ENCODE measurements at regions not wholly inside any gene's neighbourhood (a gene's known extent, or its start where the extent isn't known, plus 50 kb on each side); places are given as distances from the start of the nearest gene placed in this dataset.

- intact Hi-C loops (cut with DNase I; ENCODE audit: low total_unique reads), result no loop called here
- H3K9me3 ChIP-seq, result no peaks in the 10 kb centered on the region
- TF ChIP-seq POLR2A (IDR thresholded peaks at IDR 0.05), result no peak
These were observed 72.5 kb upstream of the MAP1B start for GRCh38 chr5:72034770-72035169.

GRCh38 chr5:72035831-72036230 lies 71.4 kb upstream of the MAP1B start:
- Histone ChIP-seq H3K36me3 (no peaks in the 10 kb centered on the region), H3K9me3 (no peaks in the 10 kb centered on the region), H3K4me1 (no peaks in the 10 kb centered on the region), H3K4me3 (no peak overlapping the region), H3K27ac (no peak overlapping the region), H3K27me3 (no peaks in the 10 kb centered on the region)
- DNase-seq, result no peak
- intact Hi-C loops (cut with DNase I; ENCODE audit: low total_unique reads), result no loop called here
- no peak for TF ChIP-seq CTCF (IDR thresholded peaks at IDR 0.05)
- TF ChIP-seq POLR2A (IDR thresholded peaks at IDR 0.05), result no peak

More at GRCh38 chr5:72034770-72035169, 72.5 kb upstream of the MAP1B start:
- H3K36me3 ChIP-seq, result no peaks in the 10 kb centered on the region
- no peaks in the 10 kb centered on the region for H3K27me3 ChIP-seq
- no peak overlapping the region for H3K27ac ChIP-seq
- H3K4me3 ChIP-seq, result no peak overlapping the region
- H3K4me1 ChIP-seq, result no peaks in the 10 kb centered on the region
- no peak for DNase-seq

DNA sequence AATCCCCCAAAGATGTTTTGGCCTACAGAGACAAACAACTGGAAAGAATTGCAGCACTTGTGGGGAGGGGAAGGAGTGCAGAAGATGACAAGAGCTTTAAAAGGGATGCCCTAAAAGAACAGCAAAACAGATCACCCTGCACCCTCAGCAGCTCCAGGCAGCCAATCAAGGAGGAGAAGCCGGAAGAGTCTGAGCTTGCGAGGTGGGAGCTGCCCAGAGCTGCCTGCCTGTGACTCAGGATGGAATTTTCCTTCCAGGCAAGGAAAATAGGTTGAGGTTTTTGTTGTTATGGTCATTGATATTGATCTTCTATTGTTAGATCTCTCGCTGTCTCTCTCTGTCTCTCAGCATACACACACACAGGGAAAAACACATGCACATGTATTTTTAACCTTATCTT lies 70.3 kb upstream of the MAP1B start:
- TF ChIP-seq POLR2A (IDR thresholded peaks at IDR 0.05), result no peak
- no peak for TF ChIP-seq CTCF (IDR thresholded peaks at IDR 0.05)
- no peak overlapping the region for H3K27ac ChIP-seq

GRCh38 chr5:72040513-72040912 lies 66.8 kb upstream of the MAP1B start:
- Histone ChIP-seq H3K4me3 (no peak overlapping the region), H3K36me3 (no peaks in the 10 kb centered on the region), H3K27ac (no peak overlapping the region), H3K9me3 (no peaks in the 10 kb centered on the region), H3K4me1 (no peaks in the 10 kb centered on the region), H3K27me3 (no peaks in the 10 kb centered on the region)
- intact Hi-C loops (cut with DNase I; ENCODE audit: low total_unique reads), result no loop called here
- DNase-seq, result no peak
- no peak for TF ChIP-seq CTCF (IDR thresholded peaks at IDR 0.05)
- no peak for TF ChIP-seq POLR2A (IDR thresholded peaks at IDR 0.05)

More for the DNA sequence above, 70.3 kb upstream of the MAP1B start:
- no peaks in the 10 kb centered on the region for H3K27me3 ChIP-seq
- no peaks in the 10 kb centered on the region for H3K9me3 ChIP-seq
- no peaks in the 10 kb centered on the region for H3K4me1 ChIP-seq
- DNase-seq, result no peak
- no peak overlapping the region for H3K4me3 ChIP-seq
- H3K36me3 ChIP-seq, result no peaks in the 10 kb centered on the region
- intact Hi-C loops (cut with DNase I; ENCODE audit: low total_unique reads), result no loop called here

- Histone ChIP-seq H3K27ac (no peak overlapping the region), H3K9me3 (no peaks in the 10 kb centered on the region), H3K4me1 (no peaks in the 10 kb centered on the region), H3K36me3 (no peaks in the 10 kb centered on the region), H3K27me3 (no peaks in the 10 kb centered on the region), H3K4me3 (no peak overlapping the region)
- DNase-seq, result no peak
- intact Hi-C loops (cut with DNase I; ENCODE audit: low total_unique reads), result no loop called here
- TF ChIP-seq POLR2A (IDR thresholded peaks at IDR 0.05), result no peak
- TF ChIP-seq CTCF (IDR thresholded peaks at IDR 0.05), result no peak
These were observed 65.6 kb upstream of the MAP1B start for GRCh38 chr5:72041654-72042053.

GRCh38 chr5:72042097-72042496 lies 65.2 kb upstream of the MAP1B start:
- Histone ChIP-seq H3K27ac (no peak overlapping the region), H3K36me3 (no peaks in the 10 kb centered on the region), H3K9me3 (no peaks in the 10 kb centered on the region), H3K4me3 (no peak overlapping the region), H3K4me1 (no peaks in the 10 kb centered on the region), H3K27me3 (no peaks in the 10 kb centered on the region)
- TF ChIP-seq CTCF (IDR thresholded peaks at IDR 0.05), result no peak
- TF ChIP-seq POLR2A (IDR thresholded peaks at IDR 0.05), result no peak
- intact Hi-C loops (cut with DNase I; ENCODE audit: low total_unique reads), result no loop called here
- DNase-seq, result no peak
